GM21526 (cell line): ENCODE measurements at regions not wholly inside any gene's neighbourhood (a gene's known extent, or its start where the extent isn't known, plus 50 kb on each side); places are given as distances from the start of the nearest gene placed in this dataset.
"Not testable (repeated sequence)": the region's sequence is repeated elsewhere in the genome, so short reads cannot be mapped to it uniquely, and the experiment has no call there.

Experiments used
- ATAC-seq: cut with Tn5 transposase; IDR thresholded peaks from one replicate; pipeline ENCODE4 v1.9.1; 2021; ENCODE audit warnings: moderate library complexity; ENCODE audit not compliant: unreplicated experiment, low FRiP score

- no peak for ATAC-seq
Measured at GRCh38 chr6:159642995-159643394, 50.0 kb downstream of the SOD2 start.

- no peak for ATAC-seq
Measured at GRCh38 chr6:159642481-159642880, 50.6 kb downstream of the SOD2 start.

- no peak for ATAC-seq
Measured at GRCh38 chr6:159640722-159641482, 52.1 kb downstream of the SOD2 start.

- ATAC-seq: no peak
Measured at GRCh38 chr6:159640322-159640721, 52.7 kb downstream of the SOD2 start.

GRCh38 chr6:159639721-159640120 is 53.3 kb downstream of the SOD2 start:
- ATAC-seq: no peak

- ATAC-seq: no peak
Measured at GRCh38 chr6:159633196-159633595, 59.8 kb downstream of the SOD2 start.

- no peak for ATAC-seq
Measured at GRCh38 chr6:159631886-159632285, 61.2 kb downstream of the SOD2 start.

GRCh38 chr6:159627939-159628338 is 65.1 kb downstream of the SOD2 start:
- ATAC-seq: no peak

GRCh38 chr6:159626506-159626905 is 66.5 kb downstream of the SOD2 start:
- ATAC-seq: not testable (repeated sequence)

GRCh38 chr6:159623156-159623555 is 69.9 kb downstream of the SOD2 start:
- no peak for ATAC-seq

GRCh38 chr6:159620947-159621346 is 72.1 kb downstream of the SOD2 start:
- ATAC-seq: no peak

GRCh38 chr6:159617444-159617843 is 75.6 kb downstream of the SOD2 start:
- no peak for ATAC-seq

- ATAC-seq: no peak
Measured at GRCh38 chr6:159616456-159616855, 76.6 kb downstream of the SOD2 start.

GRCh38 chr6:159615918-159616317 is 77.1 kb downstream of the SOD2 start:
- ATAC-seq: no peak

- no peak for ATAC-seq
Measured at GRCh38 chr6:159610881-159611280, 82.2 kb downstream of the SOD2 start.

GRCh38 chr6:159609652-159610178 is 83.3 kb downstream of the SOD2 start:
- no peak for ATAC-seq

GRCh38 chr6:159608961-159609651 is 83.9 kb downstream of the SOD2 start:
- ATAC-seq: no peak

GRCh38 chr6:159606786-159607185 is 86.3 kb downstream of the SOD2 start:
- ATAC-seq: no peak

- ATAC-seq: no peak
Measured at GRCh38 chr6:159604443-159604956, 88.5 kb downstream of the SOD2 start.

GRCh38 chr6:159602431-159603041 is 90.5 kb downstream of the SOD2 start:
- no peak for ATAC-seq

GRCh38 chr6:159601211-159601610 is 91.8 kb downstream of the SOD2 start:
- no peak for ATAC-seq
